Gastrocnemius medialis (tissue), 4 donors: ENCODE measurements at regions not wholly inside any gene's neighbourhood (a gene's known extent, or its start where the extent isn't known, plus 50 kb on each side); places are given as distances from the start of the nearest gene placed in this dataset.

Experiments
- ATAC-seq, 2 donors: fragments of 150-250 bp; one replicate each; pipeline ENCODE4 v1.9.1; 2016
- DNase-seq, 2 donors: peaks; one replicate each; pipeline ENCODE4 v3.0.0-alpha.2; 2019
- H3K27ac ChIP-seq, 4 donors: fragments of 200-600 bp; sonication (generic); 1 replicate in 1 of 4; 2 replicates in 3 of 4; pipeline ENCODE4 v1.5.1; 2016 to 2018; ENCODE audit warnings: mild to moderate bottlenecking in 2 of 4, moderate library complexity in 1 of 4
- H3K27me3 ChIP-seq, 3 donors: fragments of 200-600 bp; sonication (generic) in 2 of 3; 1 replicate in 1 of 3; 2 replicates in 2 of 3; pipeline versions ENCODE4 v1.5.1 to v1.6.0; 2016 to 2019; ENCODE audit warnings: mild to moderate bottlenecking in 1 of 3, moderate library complexity in 1 of 3
- H3K36me3 ChIP-seq, 2 donors: fragments of 200-600 bp; sonication (generic) in 1 of 2; one replicate each; pipeline ENCODE4 v1.5.1; 2017 to 2018
- H3K4me1 ChIP-seq, 2 donors: fragments of 200-600 bp; sonication (generic) in 1 of 2; one replicate each; pipeline ENCODE4 v1.5.1; 2016 to 2017; ENCODE audit warnings: mild to moderate bottlenecking in 2 of 2
- H3K4me3 ChIP-seq, 4 donors: fragments of 200-600 bp; sonication (generic) in 3 of 4; 1 replicate in 1 of 4; 2 replicates in 3 of 4; pipeline ENCODE4 v1.5.1; 2016 to 2019; ENCODE audit warnings: mild to moderate bottlenecking in 2 of 4
- H3K9me3 ChIP-seq, 3 donors: fragments of 200-600 bp; sonication (generic) in 2 of 3; 1 replicate in 1 of 3; 2 replicates in 2 of 3; pipeline ENCODE4 v1.5.1; 2016 to 2019
- CTCF ChIP-seq, 5 experiments: fragments of 450-650 bp in 3 of 5; fragments of 200-600 bp in 2 of 5; sonication (generic) in 2 of 5; IDR thresholded peaks in 4 of 5; conservative IDR thresholded peaks in 1 of 5; 1 replicate in 4 of 5; 2 replicates in 1 of 5; pipeline ENCODE4 v1.5.1; 2016 to 2019; ENCODE audit warnings: antibody characterized with exemption in 5 of 5, mild to moderate bottlenecking in 3 of 5, moderate library complexity in 3 of 5
- POLR2A ChIP-seq, 2 donors: fragments of 450-650 bp; IDR thresholded peaks; one replicate each; pipeline ENCODE4 v1.6.1; 2017; ENCODE audit warnings: antibody characterized with exemption in 2 of 2, mild to moderate bottlenecking in 2 of 2, moderate library complexity in 2 of 2
- in situ Hi-C, 4 donors: fragments of 200-750 bp; cut with MboI; loops; one replicate each; pipeline versions ENCODE4 v1.15.0 to v1.8.0; 2017; ENCODE audit warnings: low sequenced_read_pairs in 4 of 4
- intact Hi-C: fragments of 100-400 bp; cut with DNase I; formaldehyde crosslinking; loops from one replicate; pipeline ENCODE4 v1.15.1; 2023; ENCODE audit warnings: low total_unique reads

GRCh38 chr4:177178246-177178645 lies 131.4 kb upstream of the NEIL3 start:
- intact Hi-C loops (no loop called here), in situ Hi-C loops (no loop called here)
- Histone ChIP-seq H3K27ac (no peak overlapping the region), H3K4me3 (no peak overlapping the region), H3K36me3 (no peaks in the 10 kb centered on the region), H3K9me3 (no peaks in the 10 kb centered on the region), H3K4me1 (no peaks in the 10 kb centered on the region), H3K27me3 (no peaks in the 10 kb centered on the region)
- no peak for TF ChIP-seq CTCF (IDR thresholded peaks at IDR 0.05 in 4 of 5, conservative IDR thresholded peaks at IDR 0.05 in 1 of 5)
- no peak for TF ChIP-seq POLR2A (IDR thresholded peaks at IDR 0.05)
- ATAC-seq (no peak), DNase-seq (no peak)

DNA sequence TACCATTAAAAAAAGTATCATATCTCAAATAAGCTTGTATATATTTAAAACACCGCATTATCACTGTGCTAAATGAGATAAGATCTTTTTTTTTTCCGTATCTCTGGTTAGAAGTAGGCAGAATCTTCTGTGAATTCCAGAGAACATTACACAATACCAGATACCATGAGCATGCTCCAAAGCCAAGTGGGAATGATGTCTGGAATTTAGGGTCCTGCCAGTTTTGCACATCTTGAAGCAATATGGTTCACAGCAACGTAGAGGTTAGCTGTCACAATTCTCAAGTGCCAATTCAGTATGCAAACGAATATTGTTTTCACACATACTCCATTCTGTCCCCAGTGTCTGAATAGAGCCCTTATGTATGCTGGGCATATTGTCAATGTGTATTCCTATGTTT lies 127.5 kb upstream of the NEIL3 start:
- no peaks in the 10 kb centered on the region for H3K9me3 ChIP-seq
- peak in 1 of 2 donors; percentile 39 for ATAC-seq

DNA sequence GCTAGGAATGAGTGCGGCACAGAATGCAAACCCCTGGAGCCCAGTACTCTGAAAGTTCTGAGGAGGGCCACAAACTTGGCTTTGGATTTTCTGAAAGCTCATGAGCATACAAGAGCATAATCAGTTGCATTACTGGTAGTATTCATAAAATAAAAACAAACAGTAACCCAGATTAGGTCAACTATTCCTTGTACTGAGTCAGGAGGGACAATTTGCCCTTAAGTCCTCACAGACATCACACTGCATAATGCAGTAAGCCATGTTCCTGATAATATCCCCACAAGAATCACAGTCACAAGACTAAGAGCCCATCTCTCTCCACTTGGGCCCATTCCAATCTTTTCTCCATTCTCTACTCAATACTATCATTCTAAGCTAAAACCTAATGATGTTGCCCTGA lies 126.9 kb upstream of the NEIL3 start:
- in situ Hi-C loops (no loop called here), intact Hi-C loops (no loop called here)
- no peaks in the 10 kb centered on the region for H3K9me3 ChIP-seq
- H3K27me3 ChIP-seq: no peaks in the 10 kb centered on the region
- H3K4me1 ChIP-seq: no peaks in the 10 kb centered on the region
- H3K27ac ChIP-seq: no peak overlapping the region
- H3K4me3 ChIP-seq: no peak overlapping the region
- TF ChIP-seq POLR2A (IDR thresholded peaks at IDR 0.05) (no peak), CTCF (IDR thresholded peaks at IDR 0.05 in 4 of 5, conservative IDR thresholded peaks at IDR 0.05 in 1 of 5) (no peak)
- DNase-seq: no peak
- H3K36me3 ChIP-seq: no peaks in the 10 kb centered on the region
- no peak for ATAC-seq

More for the DNA sequence above, 127.5 kb upstream of the NEIL3 start:
- H3K27me3 ChIP-seq: no peaks in the 10 kb centered on the region
- H3K27ac ChIP-seq: no peak overlapping the region
- DNase-seq: no peak
- H3K36me3 ChIP-seq: no peaks in the 10 kb centered on the region
- intact Hi-C loops (no loop called here), in situ Hi-C loops (no loop called here)
- H3K4me3 ChIP-seq: no peak overlapping the region
- H3K4me1 ChIP-seq: no peaks in the 10 kb centered on the region
- TF ChIP-seq CTCF (IDR thresholded peaks at IDR 0.05 in 4 of 5, conservative IDR thresholded peaks at IDR 0.05 in 1 of 5): no peak
- no peak for TF ChIP-seq POLR2A (IDR thresholded peaks at IDR 0.05)

DNA sequence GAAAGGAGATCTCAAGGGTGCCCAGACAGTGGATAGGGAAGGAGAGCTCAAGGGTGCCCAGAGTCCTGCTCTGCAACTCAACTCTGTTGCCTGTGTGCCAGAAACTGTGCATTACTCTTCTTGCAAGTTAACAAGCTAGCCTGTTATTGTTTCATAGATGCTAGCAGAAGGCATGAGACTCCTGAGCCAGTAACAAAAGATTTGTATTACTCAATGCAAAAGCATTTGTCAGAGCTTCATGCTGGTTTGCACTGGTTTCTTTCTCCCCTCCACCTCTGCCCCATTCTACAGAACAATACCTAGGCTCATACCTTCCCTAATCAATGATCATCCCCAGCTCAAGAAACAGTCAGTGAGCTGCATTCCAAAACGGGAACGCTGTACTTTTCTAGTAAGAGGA lies 124.5 kb upstream of the NEIL3 start:
- in situ Hi-C loops (no loop called here), intact Hi-C loops (no loop called here)
- no peaks in the 10 kb centered on the region for H3K27me3 ChIP-seq
- no peak for ATAC-seq
- H3K36me3 ChIP-seq: no peaks in the 10 kb centered on the region
- no peak for DNase-seq
- H3K4me3 ChIP-seq: no peak overlapping the region
- no peak overlapping the region for H3K27ac ChIP-seq
- H3K4me1 ChIP-seq: no peaks in the 10 kb centered on the region
- TF ChIP-seq POLR2A (IDR thresholded peaks at IDR 0.05): no peak
- no peak for TF ChIP-seq CTCF (IDR thresholded peaks at IDR 0.05 in 4 of 5, conservative IDR thresholded peaks at IDR 0.05 in 1 of 5)
- H3K9me3 ChIP-seq: no peaks in the 10 kb centered on the region

- no peak overlapping the region for H3K4me3 ChIP-seq
- no peaks in the 10 kb centered on the region for H3K4me1 ChIP-seq
- no peaks in the 10 kb centered on the region for H3K9me3 ChIP-seq
Observed at GRCh38 chr4:177185579-177185978, 124.1 kb upstream of the NEIL3 start.

More at GRCh38 chr4:177185579-177185978, 124.1 kb upstream of the NEIL3 start:
- Histone ChIP-seq H3K27ac (no peak overlapping the region), H3K27me3 (no peaks in the 10 kb centered on the region), H3K36me3 (no peaks in the 10 kb centered on the region)
- TF ChIP-seq CTCF (IDR thresholded peaks at IDR 0.05 in 4 of 5, conservative IDR thresholded peaks at IDR 0.05 in 1 of 5) (no peak), POLR2A (IDR thresholded peaks at IDR 0.05) (no peak)
- no peak for ATAC-seq
- intact Hi-C loops: no loop called here
- in situ Hi-C loops: no loop called here
- DNase-seq: no peak
